NCI-H2107 treated with DMSO at 0.1 percent for 48 hours (cell line): ENCODE measurements at regions not wholly inside any gene's neighbourhood (a gene's known extent, or its start where the extent isn't known, plus 50 kb on each side); places are given as distances from the start of the nearest gene placed in this dataset.
A peak's percentile ranks its signal among the peaks of the same experiment; 100 is the strongest.

Experiments
- DNase-seq: peaks from one replicate; lab custom pipeline; 2025; ENCODE audit not compliant: unreplicated experiment; lab: John Stamatoyannopoulos, UW

GRCh38 chr15:97837896-97838295 lies 122.6 kb upstream of the ARRDC4 start:
- DNase-seq, result no peak

- no peak for DNase-seq
Observed at GRCh38 chr15:97838606-97839210, 121.8 kb upstream of the ARRDC4 start.

GRCh38 chr15:97840501-97840900 lies 120.0 kb upstream of the ARRDC4 start:
- no peak for DNase-seq

- no peak for DNase-seq
Observed at GRCh38 chr15:97841558-97841957, 118.9 kb upstream of the ARRDC4 start.

GRCh38 chr15:97849183-97849582 lies 111.3 kb upstream of the ARRDC4 start:
- DNase-seq, result no peak

GRCh38 chr15:97858296-97858695 lies 102.2 kb upstream of the ARRDC4 start:
- no peak for DNase-seq

- no peak for DNase-seq
Observed at GRCh38 chr15:97861529-97862260, 98.8 kb upstream of the ARRDC4 start.

- DNase-seq, result peak; percentile 5
Observed at GRCh38 chr15:97866959-97867358, 93.5 kb upstream of the ARRDC4 start.

GRCh38 chr15:97867870-97868269 lies 92.6 kb upstream of the ARRDC4 start:
- no peak for DNase-seq

GRCh38 chr15:97868981-97869380 lies 91.5 kb upstream of the ARRDC4 start:
- no peak for DNase-seq

GRCh38 chr15:97870771-97871170 lies 89.7 kb upstream of the ARRDC4 start:
- no peak for DNase-seq

- no peak for DNase-seq
Observed at GRCh38 chr15:97874139-97874538, 86.4 kb upstream of the ARRDC4 start.

GRCh38 chr15:97875025-97875512 lies 85.4 kb upstream of the ARRDC4 start:
- DNase-seq, result no peak

- no peak for DNase-seq
Observed at GRCh38 chr15:97875513-97876280, 84.8 kb upstream of the ARRDC4 start.

GRCh38 chr15:97876281-97876675 lies 84.2 kb upstream of the ARRDC4 start:
- no peak for DNase-seq

- no peak for DNase-seq
Observed at GRCh38 chr15:97881346-97881965, 79.0 kb upstream of the ARRDC4 start.

- DNase-seq, result no peak
Observed at GRCh38 chr15:97884513-97885131, 75.9 kb upstream of the ARRDC4 start.

GRCh38 chr15:97890307-97890706 lies 70.2 kb upstream of the ARRDC4 start:
- DNase-seq, result no peak

- no peak for DNase-seq
Observed at GRCh38 chr15:97892167-97892938, 68.2 kb upstream of the ARRDC4 start.

- DNase-seq, result no peak
Observed at GRCh38 chr15:97893967-97894366, 66.5 kb upstream of the ARRDC4 start.
